ENCODE measurements at regions not wholly inside any gene's neighbourhood (a gene's known extent, or its start where the extent isn't known, plus 50 kb on each side); places are given as distances from the start of the nearest gene placed in this dataset.

DNA sequence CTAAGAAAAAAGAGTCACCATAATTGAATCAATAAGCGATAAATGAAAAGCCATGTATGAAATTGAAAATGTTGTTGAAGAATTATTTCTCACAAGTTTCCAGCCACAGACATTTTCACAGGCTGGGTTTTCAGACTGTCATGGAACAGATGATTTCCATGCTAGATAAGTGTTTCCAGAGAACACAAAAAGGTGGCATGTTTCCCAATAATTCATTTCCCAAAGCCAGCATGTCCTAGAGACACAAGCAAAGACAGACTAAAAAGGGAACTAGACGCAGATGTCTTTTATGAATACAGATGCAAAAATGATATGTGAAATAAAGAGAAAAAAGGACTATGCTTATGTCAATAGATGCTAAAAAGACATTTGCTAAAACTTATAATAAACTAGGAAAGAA lies 255.1 kb downstream of the EIPR1 start (continued):
- TF ChIP-seq ZNF609 (CRISPR knock-in tag; IDR thresholded peaks at IDR 0.05; ENCODE audit: borderline replicate concordance): no peak

- no peaks in the 10 kb centered on the region for H4K20me1 ChIP-seq (replicated peaks; ENCODE audit: control insufficient read depth, insufficient read depth, low read length)
- no peak overlapping the region for H3K4me2 ChIP-seq (ENCODE audit: insufficient read depth, low read length)
- in situ Hi-C loops (cut with MboI): no loop called here
- no TSS peak for BruUV-seq (replicated peaks)
- no peak for DNase-seq (ENCODE audit: extremely low read depth in 1 of 4, low spot score in 3 of 4)
- 0% methylated on average over 2 of the region's 2 CpGs for WGBS (ENCODE audit: insufficient coverage, low coverage, missing lambda C conversion rate)
- no peak overlapping the region for H3K4me3 ChIP-seq
- FAIRE-seq: no peak
- H3K9ac ChIP-seq (ENCODE audit: insufficient read depth in 1 of 2, low read depth in 2 of 2, low read length in 2 of 2): no peak overlapping the region
- ATAC-seq: no peak
- H3K4me1 ChIP-seq (replicated peaks in 1 of 2; ENCODE audit: control insufficient read depth in 2 of 2, insufficient read depth in 2 of 2, low read length in 2 of 2): no peaks in the 10 kb centered on the region
- H2AFZ ChIP-seq (ENCODE audit: low read depth, low read length): no peak overlapping the region
- no peaks in the 10 kb centered on the region for H3K9me3 ChIP-seq (replicated peaks; ENCODE audit: control insufficient read depth, insufficient read depth, low read depth, low read length)
- intact Hi-C loops (cut with micrococcal nuclease): no loop called here
- H3K36me3 ChIP-seq (ENCODE audit: control insufficient read depth, insufficient read depth, low read length): no peaks in the 10 kb centered on the region
- CTCF ChIA-PET (ENCODE audit: low intra/inter-chr PET ratio): no interaction called here
- H3K79me2 ChIP-seq (ENCODE audit: control insufficient read depth, insufficient read depth, low read length): no peaks in the 10 kb centered on the region
- no peak for TF ChIP-seq CCNT2 (IDR thresholded peaks at IDR 0.05; ENCODE audit: borderline replicate concordance, extremely low read depth, insufficient read length, low read depth, low read length)
- no peak for TF ChIP-seq SMARCA5 (IDR thresholded peaks at IDR 0.05)
- no peaks in the 10 kb centered on the region for H3K9me1 ChIP-seq (ENCODE audit: control insufficient read depth, insufficient read depth, low read length)
- H3K27ac ChIP-seq (ENCODE audit: extremely low read depth, low read depth, low read length): no peak overlapping the region
- H3K27me3 ChIP-seq (ENCODE audit: control insufficient read depth in 2 of 2, insufficient read depth in 2 of 2, low read length in 2 of 2): peaks cover 22 to 32% of the 10 kb centered on the region in 2 experiments; a peak in 4 of 5 replicates
- POLR2A ChIA-PET: no interaction called here
Measured at GRCh38 chr2:3121601-3122000, 256.0 kb downstream of the EIPR1 start.

All from K562 (cell line).